Esophagus muscularis mucosa (tissue), 4 donors: ENCODE measurements at regions not wholly inside any gene's neighbourhood (a gene's known extent, or its start where the extent isn't known, plus 50 kb on each side); places are given as distances from the start of the nearest gene placed in this dataset.

Experiments
- EP300 ChIP-seq: sonication (generic); formaldehyde crosslinking; IDR thresholded peaks from one replicate; pipeline ENCODE4 v1.6.1; 2017; ENCODE audit warnings: antibody characterized with exemption
- POLR2A ChIP-seq: fragments of 450-650 bp; IDR thresholded peaks from one replicate; pipeline ENCODE4 v1.6.1; 2017; ENCODE audit warnings: antibody characterized with exemption, moderate library complexity, mild to moderate bottlenecking, low read depth
- POLR2AphosphoS5 ChIP-seq, 2 donors: sonication (generic); formaldehyde crosslinking; IDR thresholded peaks; one replicate each; pipeline ENCODE4 v1.6.1; 2017; ENCODE audit warnings: antibody characterized with exemption in 2 of 2
- TF ChIP-seq, protein P1 (sequence below), 3 experiments: fragments of 200-600 bp in 2 of 3; fragments of 450-650 bp in 1 of 3; sonication (generic) in 2 of 3; IDR thresholded peaks; one replicate each; pipeline ENCODE4 v1.5.1; 2017 to 2019; ENCODE audit warnings: antibody characterized with exemption in 3 of 3, mild to moderate bottlenecking in 2 of 3, moderate library complexity in 1 of 3

DNA sequence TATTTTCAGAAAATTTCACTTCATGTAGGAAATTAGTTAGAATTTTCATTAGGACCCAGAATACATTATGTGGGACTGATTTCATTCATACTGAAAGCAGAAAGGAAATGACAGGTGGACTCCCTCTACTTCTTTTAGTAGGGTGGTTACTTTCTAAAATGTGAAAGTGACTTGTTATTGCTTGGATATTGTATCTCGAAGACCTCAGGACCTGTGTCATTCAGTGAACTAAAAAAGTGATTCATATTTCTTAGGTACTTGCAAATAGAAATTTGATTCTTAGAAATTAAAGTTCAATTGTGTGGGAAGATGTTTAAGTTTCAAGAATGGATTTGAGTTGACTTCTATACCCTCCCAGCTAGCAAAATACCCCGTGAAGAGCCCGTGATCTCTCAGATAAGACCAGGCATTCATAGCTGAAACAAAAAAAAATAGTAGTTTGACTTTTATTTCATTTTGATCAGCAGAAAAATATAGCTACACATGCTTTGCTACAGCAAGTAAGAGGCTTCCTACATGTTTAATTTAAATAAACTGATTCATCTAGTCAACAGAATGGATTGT, 1037.1 kb downstream of the GATA3 start:
- TF ChIP-seq EP300 (no peak), POLR2A (no peak), POLR2AphosphoS5 (IDR thresholded peaks at IDR 0.05) (no peak)
- TF ChIP-seq, protein P1, sequence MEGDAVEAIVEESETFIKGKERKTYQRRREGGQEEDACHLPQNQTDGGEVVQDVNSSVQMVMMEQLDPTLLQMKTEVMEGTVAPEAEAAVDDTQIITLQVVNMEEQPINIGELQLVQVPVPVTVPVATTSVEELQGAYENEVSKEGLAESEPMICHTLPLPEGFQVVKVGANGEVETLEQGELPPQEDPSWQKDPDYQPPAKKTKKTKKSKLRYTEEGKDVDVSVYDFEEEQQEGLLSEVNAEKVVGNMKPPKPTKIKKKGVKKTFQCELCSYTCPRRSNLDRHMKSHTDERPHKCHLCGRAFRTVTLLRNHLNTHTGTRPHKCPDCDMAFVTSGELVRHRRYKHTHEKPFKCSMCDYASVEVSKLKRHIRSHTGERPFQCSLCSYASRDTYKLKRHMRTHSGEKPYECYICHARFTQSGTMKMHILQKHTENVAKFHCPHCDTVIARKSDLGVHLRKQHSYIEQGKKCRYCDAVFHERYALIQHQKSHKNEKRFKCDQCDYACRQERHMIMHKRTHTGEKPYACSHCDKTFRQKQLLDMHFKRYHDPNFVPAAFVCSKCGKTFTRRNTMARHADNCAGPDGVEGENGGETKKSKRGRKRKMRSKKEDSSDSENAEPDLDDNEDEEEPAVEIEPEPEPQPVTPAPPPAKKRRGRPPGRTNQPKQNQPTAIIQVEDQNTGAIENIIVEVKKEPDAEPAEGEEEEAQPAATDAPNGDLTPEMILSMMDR (IDR thresholded peaks at IDR 0.05), result no peak
